Loucy (cell line): ENCODE measurements at regions not wholly inside any gene's neighbourhood (a gene's known extent, or its start where the extent isn't known, plus 50 kb on each side); places are given as distances from the start of the nearest gene placed in this dataset.

Experiments used
- EZH2phosphoT487 ChIP-seq: fragments of 200-600 bp; IDR thresholded peaks from 2 replicates; pipeline ENCODE4 v1.6.1; 2018; ENCODE audit warnings: antibody characterized with exemption, mild to moderate bottlenecking, moderate library complexity, borderline replicate concordance
- TF ChIP-seq, protein P1 (sequence below): fragments of 200-600 bp; sonication (generic); conservative IDR thresholded peaks from 2 replicates; pipeline ENCODE4 v1.5.1; 2014; ENCODE audit warnings: mild to moderate bottlenecking, antibody characterized with exemption, low read length

DNA sequence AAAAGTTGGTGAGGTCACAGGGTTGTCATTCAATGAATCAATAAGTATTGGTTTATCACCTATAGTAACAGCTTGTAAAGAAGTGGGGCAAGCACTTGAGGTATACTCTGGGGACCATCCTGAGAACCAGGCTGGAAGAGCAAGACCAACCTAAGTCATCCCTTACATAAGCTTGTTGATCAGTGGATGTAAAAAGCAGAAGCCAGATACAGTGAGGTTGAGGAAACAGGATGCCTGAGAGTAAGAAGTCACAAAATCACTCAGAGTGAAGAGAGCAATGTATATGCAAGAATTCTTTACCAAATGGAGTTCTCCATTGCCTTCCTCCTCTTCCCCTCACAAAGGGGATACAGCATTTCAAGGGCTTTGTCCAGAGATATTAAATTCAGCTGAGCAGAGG, 76.3 kb upstream of the PACRGL start:
- TF ChIP-seq, protein P1, sequence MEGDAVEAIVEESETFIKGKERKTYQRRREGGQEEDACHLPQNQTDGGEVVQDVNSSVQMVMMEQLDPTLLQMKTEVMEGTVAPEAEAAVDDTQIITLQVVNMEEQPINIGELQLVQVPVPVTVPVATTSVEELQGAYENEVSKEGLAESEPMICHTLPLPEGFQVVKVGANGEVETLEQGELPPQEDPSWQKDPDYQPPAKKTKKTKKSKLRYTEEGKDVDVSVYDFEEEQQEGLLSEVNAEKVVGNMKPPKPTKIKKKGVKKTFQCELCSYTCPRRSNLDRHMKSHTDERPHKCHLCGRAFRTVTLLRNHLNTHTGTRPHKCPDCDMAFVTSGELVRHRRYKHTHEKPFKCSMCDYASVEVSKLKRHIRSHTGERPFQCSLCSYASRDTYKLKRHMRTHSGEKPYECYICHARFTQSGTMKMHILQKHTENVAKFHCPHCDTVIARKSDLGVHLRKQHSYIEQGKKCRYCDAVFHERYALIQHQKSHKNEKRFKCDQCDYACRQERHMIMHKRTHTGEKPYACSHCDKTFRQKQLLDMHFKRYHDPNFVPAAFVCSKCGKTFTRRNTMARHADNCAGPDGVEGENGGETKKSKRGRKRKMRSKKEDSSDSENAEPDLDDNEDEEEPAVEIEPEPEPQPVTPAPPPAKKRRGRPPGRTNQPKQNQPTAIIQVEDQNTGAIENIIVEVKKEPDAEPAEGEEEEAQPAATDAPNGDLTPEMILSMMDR, result no peak
- no peak for TF ChIP-seq EZH2phosphoT487
